Upper lobe of left lung (tissue), 4 donors: ENCODE measurements at regions not wholly inside any gene's neighbourhood (a gene's known extent, or its start where the extent isn't known, plus 50 kb on each side); places are given as distances from the start of the nearest gene placed in this dataset.

Experiments
- CTCF ChIP-seq, 6 experiments: fragments of 450-650 bp in 4 of 6; fragments of 200-600 bp in 2 of 6; sonication (generic) in 2 of 6; IDR thresholded peaks; one replicate each; pipeline ENCODE4 v1.5.1; 2016 to 2019; ENCODE audit warnings: antibody characterized with exemption in 6 of 6
- EP300 ChIP-seq, 4 donors: sonication (generic); formaldehyde crosslinking; IDR thresholded peaks; one replicate each; pipeline ENCODE4 v1.5.1; 2017; ENCODE audit warnings: antibody characterized with exemption in 4 of 4, control low read depth in 2 of 4
- POLR2A ChIP-seq, 4 donors: fragments of 450-650 bp; IDR thresholded peaks; one replicate each; pipeline ENCODE4 v1.5.1; 2016 to 2017; ENCODE audit warnings: antibody characterized with exemption in 4 of 4, mild to moderate bottlenecking in 2 of 4
- POLR2AphosphoS5 ChIP-seq, 2 donors: sonication (generic); formaldehyde crosslinking; IDR thresholded peaks; one replicate each; pipeline ENCODE4 v1.5.1; 2017; ENCODE audit warnings: antibody characterized with exemption in 2 of 2

- no peak for TF ChIP-seq POLR2A (IDR thresholded peaks at IDR 0.05)
- TF ChIP-seq POLR2AphosphoS5 (IDR thresholded peaks at IDR 0.05) = no peak
- TF ChIP-seq EP300 (IDR thresholded peaks at IDR 0.05) = no peak
- no peak for TF ChIP-seq CTCF (IDR thresholded peaks at IDR 0.05)
These were observed 212.6 kb upstream of the ACVR2A start for GRCh38 chr2:147632198-147632597.
